Mammary epithelial cell (primary cell): ENCODE measurements at regions not wholly inside any gene's neighbourhood (a gene's known extent, or its start where the extent isn't known, plus 50 kb on each side); places are given as distances from the start of the nearest gene placed in this dataset.

Experiments used
- EZH2 ChIP-seq: IDR thresholded peaks from 2 replicates; pipeline ENCODE4 v1.6.1; 2012; ENCODE audit warnings: low read length, inconsistent platforms, borderline replicate concordance
- TF ChIP-seq, protein P1 (sequence below), 2 donors: IDR thresholded peaks in 1 of 2; conservative IDR thresholded peaks in 1 of 2; 2 replicates each; pipeline ENCODE4 v1.5.1; 2011 to 2012; ENCODE audit warnings: inconsistent platforms in 2 of 2, low read length in 2 of 2, mild to moderate bottlenecking in 2 of 2, control low read depth in 1 of 2, low read depth in 1 of 2; ENCODE audit not compliant: insufficient read depth in 1 of 2; ENCODE audit errors: extremely low read depth in 1 of 2

DNA sequence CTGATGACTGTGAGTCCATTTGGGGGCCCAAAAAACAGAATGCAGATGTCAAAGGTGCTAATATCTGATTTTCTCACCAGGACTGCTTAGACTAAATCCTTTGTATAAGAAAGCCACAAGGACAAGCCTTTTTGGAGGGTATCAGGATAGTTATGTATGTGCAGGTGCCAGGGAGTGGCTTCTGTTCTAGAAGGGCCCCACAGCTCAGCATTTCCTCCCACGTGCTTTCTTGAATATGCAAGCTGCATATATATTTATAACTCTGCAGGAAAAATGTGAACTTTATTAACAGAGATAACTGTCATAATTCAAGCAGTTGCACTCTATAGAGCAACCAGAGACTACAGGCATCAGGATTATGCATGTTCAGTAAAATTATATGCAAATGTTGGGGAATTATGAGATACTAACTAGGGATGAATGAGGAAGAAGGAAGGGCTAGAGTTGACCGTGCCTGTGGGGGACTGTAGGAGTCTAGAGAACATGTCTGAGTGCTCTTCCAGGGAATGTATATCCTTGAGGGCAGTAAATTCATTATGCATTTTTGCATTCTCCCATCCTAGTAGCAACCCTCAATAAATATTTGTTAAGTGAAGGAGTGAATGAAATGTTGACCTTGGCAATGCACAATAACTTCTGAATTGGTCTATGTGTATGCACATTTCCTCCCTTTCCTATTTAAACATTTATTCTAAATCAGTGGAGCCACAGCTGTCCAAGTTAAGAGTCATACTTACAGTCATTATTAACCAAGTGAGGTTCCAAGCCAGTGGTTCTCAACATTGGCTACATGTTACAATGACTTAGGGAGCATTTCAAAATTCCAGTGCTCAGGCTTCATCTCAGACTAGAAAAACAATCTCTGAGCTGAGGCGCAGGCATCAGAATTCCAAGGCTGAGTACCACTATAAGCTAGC is 94.8 kb upstream of the ANKRD28 start:
- TF ChIP-seq, protein P1, sequence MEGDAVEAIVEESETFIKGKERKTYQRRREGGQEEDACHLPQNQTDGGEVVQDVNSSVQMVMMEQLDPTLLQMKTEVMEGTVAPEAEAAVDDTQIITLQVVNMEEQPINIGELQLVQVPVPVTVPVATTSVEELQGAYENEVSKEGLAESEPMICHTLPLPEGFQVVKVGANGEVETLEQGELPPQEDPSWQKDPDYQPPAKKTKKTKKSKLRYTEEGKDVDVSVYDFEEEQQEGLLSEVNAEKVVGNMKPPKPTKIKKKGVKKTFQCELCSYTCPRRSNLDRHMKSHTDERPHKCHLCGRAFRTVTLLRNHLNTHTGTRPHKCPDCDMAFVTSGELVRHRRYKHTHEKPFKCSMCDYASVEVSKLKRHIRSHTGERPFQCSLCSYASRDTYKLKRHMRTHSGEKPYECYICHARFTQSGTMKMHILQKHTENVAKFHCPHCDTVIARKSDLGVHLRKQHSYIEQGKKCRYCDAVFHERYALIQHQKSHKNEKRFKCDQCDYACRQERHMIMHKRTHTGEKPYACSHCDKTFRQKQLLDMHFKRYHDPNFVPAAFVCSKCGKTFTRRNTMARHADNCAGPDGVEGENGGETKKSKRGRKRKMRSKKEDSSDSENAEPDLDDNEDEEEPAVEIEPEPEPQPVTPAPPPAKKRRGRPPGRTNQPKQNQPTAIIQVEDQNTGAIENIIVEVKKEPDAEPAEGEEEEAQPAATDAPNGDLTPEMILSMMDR (conservative IDR thresholded peaks at IDR 0.05 in 1 of 2, IDR thresholded peaks at IDR 0.05 in 1 of 2; ENCODE audit: extremely low read depth in 1 of 2, insufficient read depth in 1 of 2, low read depth in 1 of 2, low read length in 2 of 2): no peak
- TF ChIP-seq EZH2: no peak
